Cardiac muscle cell (in vitro differentiated cells and primary cell): ENCODE measurements at regions not wholly inside any gene's neighbourhood (a gene's known extent, or its start where the extent isn't known, plus 50 kb on each side); places are given as distances from the start of the nearest gene placed in this dataset.
"Not testable (repeated sequence)": the region's sequence is repeated elsewhere in the genome, so short reads cannot be mapped to it uniquely, and the experiment has no call there.

Experiments
- DNase-seq, 2 donors: peaks; one replicate each; pipeline versions ENCODE4 v3.0.0 to v3.0.0-alpha.2; 2010 to 2017; ENCODE audit warnings: low read depth in 1 of 2, low spot score in 1 of 2
- H3K27ac ChIP-seq: fragments of 200-600 bp; sonication (generic); 2 replicates; pipeline ENCODE4 v1.5.1; 2016
- H3K27me3 ChIP-seq: fragments of 200-600 bp; sonication (generic); 2 replicates; pipeline ENCODE4 v1.6.0; 2016; ENCODE audit warnings: control low read depth
- H3K36me3 ChIP-seq: fragments of 200-600 bp; sonication (generic); 2 replicates; pipeline ENCODE4 v1.5.1; 2016; ENCODE audit warnings: control low read depth
- H3K4me1 ChIP-seq: fragments of 200-600 bp; sonication (generic); 2 replicates; pipeline ENCODE4 v1.8.1; 2017; ENCODE audit warnings: low read depth, mild to moderate bottlenecking, mixed run types
- H3K4me3 ChIP-seq: fragments of 200-600 bp; sonication (generic); 2 replicates; pipeline ENCODE4 v1.5.1; 2016; ENCODE audit warnings: mild to moderate bottlenecking
- H3K9me3 ChIP-seq: fragments of 200-600 bp; sonication (generic); 2 replicates; pipeline ENCODE4 v1.5.1; 2017; ENCODE audit warnings: low read depth, mild to moderate bottlenecking, control low read depth
- CTCF ChIP-seq: IDR thresholded peaks from 2 replicates; pipeline ENCODE4 v1.5.1; 2012; ENCODE audit warnings: low read depth, mild to moderate bottlenecking, low read length

GRCh38 chr4:53705972-53706371, 114.7 kb upstream of the LNX1 start:
- Histone ChIP-seq H3K36me3 (no peaks in the 10 kb centered on the region), H3K4me1 (peaks cover 15% of the 10 kb centered on the region), H3K9me3 (no peaks in the 10 kb centered on the region), H3K4me3 (no peak overlapping the region), H3K27ac (no peak overlapping the region), H3K27me3 (no peaks in the 10 kb centered on the region)
- no peak for DNase-seq
- no peak for TF ChIP-seq CTCF

GRCh38 chr4:53705151-53705764, 114.0 kb upstream of the LNX1 start:
- H3K4me1 ChIP-seq, result peaks cover 15% of the 10 kb centered on the region
- no peak overlapping the region for H3K4me3 ChIP-seq
- DNase-seq, result no peak
- H3K9me3 ChIP-seq, result no peaks in the 10 kb centered on the region
- TF ChIP-seq CTCF, result no peak
- H3K27ac ChIP-seq, result no peak overlapping the region
- no peaks in the 10 kb centered on the region for H3K27me3 ChIP-seq
- H3K36me3 ChIP-seq, result no peaks in the 10 kb centered on the region

GRCh38 chr4:53704329-53704728, 113.0 kb upstream of the LNX1 start:
- H3K36me3 ChIP-seq, result no peaks in the 10 kb centered on the region
- H3K9me3 ChIP-seq, result no peaks in the 10 kb centered on the region
- no peaks in the 10 kb centered on the region for H3K27me3 ChIP-seq
- no peak overlapping the region for H3K27ac ChIP-seq
- H3K4me3 ChIP-seq, result no peak overlapping the region
- TF ChIP-seq CTCF, result no peak
- H3K4me1 ChIP-seq, result peaks cover 15% of the 10 kb centered on the region
- no peak for DNase-seq

- no peaks in the 10 kb centered on the region for H3K36me3 ChIP-seq
- no peak for TF ChIP-seq CTCF
- no peak overlapping the region for H3K27ac ChIP-seq
- H3K4me3 ChIP-seq, result no peak overlapping the region
- H3K9me3 ChIP-seq, result no peaks in the 10 kb centered on the region
- H3K27me3 ChIP-seq, result no peaks in the 10 kb centered on the region
- H3K4me1 ChIP-seq, result peaks cover 15% of the 10 kb centered on the region
- DNase-seq, result no peak
These were observed 112.0 kb upstream of the LNX1 start for GRCh38 chr4:53703267-53703655.

GRCh38 chr4:53702334-53703266, 111.3 kb upstream of the LNX1 start:
- no peak for TF ChIP-seq CTCF
- H3K4me3 ChIP-seq, result no peak overlapping the region
- no peaks in the 10 kb centered on the region for H3K36me3 ChIP-seq
- H3K9me3 ChIP-seq, result no peaks in the 10 kb centered on the region
- H3K27me3 ChIP-seq, result no peaks in the 10 kb centered on the region
- peaks cover 15% of the 10 kb centered on the region for H3K4me1 ChIP-seq
- peak; percentile 16 to 95 for DNase-seq
- H3K27ac ChIP-seq, result no peak overlapping the region

GRCh38 chr4:53701260-53701659, 110.0 kb upstream of the LNX1 start:
- peaks cover 15% of the 10 kb centered on the region for H3K4me1 ChIP-seq
- H3K27me3 ChIP-seq, H3K4me3 ChIP-seq, DNase-seq, H3K36me3 ChIP-seq, H3K27ac ChIP-seq, H3K9me3 ChIP-seq: not testable (repeated sequence)

- DNase-seq, H3K4me3 ChIP-seq, H3K27ac ChIP-seq, H3K27me3 ChIP-seq, H3K9me3 ChIP-seq, H3K36me3 ChIP-seq: not testable (repeated sequence)
- peaks cover 15% of the 10 kb centered on the region for H3K4me1 ChIP-seq
These were observed 108.0 kb upstream of the LNX1 start for GRCh38 chr4:53699310-53699709.
